ENCODE measurements at regions not wholly inside any gene's neighbourhood (a gene's known extent, or its start where the extent isn't known, plus 50 kb on each side); places are given as distances from the start of the nearest gene placed in this dataset.
"Not testable (repeated sequence)": the region's sequence is repeated elsewhere in the genome, so short reads cannot be mapped to it uniquely, and the experiment has no call there.

DNA sequence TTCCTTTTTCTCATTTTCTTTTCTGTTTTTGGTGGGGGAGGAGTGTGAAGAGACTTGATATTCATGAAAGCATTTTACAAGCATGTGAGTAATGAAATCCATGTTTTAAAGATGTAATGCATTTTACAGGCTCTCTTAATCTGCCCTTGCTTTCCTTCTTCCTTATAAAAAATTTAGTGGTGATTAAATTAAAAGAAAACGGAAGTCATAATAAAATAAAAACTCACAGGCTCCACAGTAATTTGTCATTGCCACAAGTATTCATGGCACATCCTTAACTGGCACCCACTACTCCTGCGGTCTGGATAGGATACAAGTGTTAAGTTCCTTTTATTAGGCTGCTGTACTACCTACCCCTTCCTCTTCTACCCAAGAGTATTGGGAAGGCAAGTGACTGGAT is 241.2 kb downstream of the SLC4A3 start:
- TF ChIP-seq, protein P1, sequence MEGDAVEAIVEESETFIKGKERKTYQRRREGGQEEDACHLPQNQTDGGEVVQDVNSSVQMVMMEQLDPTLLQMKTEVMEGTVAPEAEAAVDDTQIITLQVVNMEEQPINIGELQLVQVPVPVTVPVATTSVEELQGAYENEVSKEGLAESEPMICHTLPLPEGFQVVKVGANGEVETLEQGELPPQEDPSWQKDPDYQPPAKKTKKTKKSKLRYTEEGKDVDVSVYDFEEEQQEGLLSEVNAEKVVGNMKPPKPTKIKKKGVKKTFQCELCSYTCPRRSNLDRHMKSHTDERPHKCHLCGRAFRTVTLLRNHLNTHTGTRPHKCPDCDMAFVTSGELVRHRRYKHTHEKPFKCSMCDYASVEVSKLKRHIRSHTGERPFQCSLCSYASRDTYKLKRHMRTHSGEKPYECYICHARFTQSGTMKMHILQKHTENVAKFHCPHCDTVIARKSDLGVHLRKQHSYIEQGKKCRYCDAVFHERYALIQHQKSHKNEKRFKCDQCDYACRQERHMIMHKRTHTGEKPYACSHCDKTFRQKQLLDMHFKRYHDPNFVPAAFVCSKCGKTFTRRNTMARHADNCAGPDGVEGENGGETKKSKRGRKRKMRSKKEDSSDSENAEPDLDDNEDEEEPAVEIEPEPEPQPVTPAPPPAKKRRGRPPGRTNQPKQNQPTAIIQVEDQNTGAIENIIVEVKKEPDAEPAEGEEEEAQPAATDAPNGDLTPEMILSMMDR (conservative IDR thresholded peaks at IDR 0.05; ENCODE audit: low read depth, low read length): no peak
- DNase-seq (ENCODE audit: low read depth): no peak
- H3K4me3 ChIP-seq (ENCODE audit: low read depth, low read length): no peak overlapping the region

- DNase-seq (ENCODE audit: low read depth): no peak
- H3K4me3 ChIP-seq (ENCODE audit: low read depth, low read length): no peak overlapping the region
- TF ChIP-seq, protein P1 (conservative IDR thresholded peaks at IDR 0.05; ENCODE audit: low read depth, low read length): no peak
These were observed 242.6 kb downstream of the SLC4A3 start for GRCh38 chr2:219870041-219870440.

DNA sequence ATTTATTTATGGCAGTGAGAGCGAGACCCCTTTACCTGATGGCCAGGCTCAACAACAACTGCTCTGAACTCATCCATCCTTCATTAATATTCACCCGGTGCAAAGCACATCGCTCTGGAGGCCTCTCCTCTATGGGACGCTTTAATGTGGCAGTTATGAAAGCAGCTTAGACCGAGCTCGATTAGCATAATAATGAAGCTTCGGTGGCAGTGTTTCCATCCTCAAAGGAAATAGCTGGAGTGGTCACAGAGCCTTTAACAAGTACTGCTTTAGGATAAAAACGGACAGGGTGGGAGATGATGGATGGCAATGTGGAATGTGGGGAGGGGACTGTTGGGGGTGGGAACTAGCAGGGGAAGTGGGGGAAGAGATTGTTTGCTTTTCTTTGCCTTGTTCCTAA is 243.9 kb downstream of the SLC4A3 start:
- TF ChIP-seq, protein P1 (conservative IDR thresholded peaks at IDR 0.05; ENCODE audit: low read depth, low read length): no peak
- H3K4me3 ChIP-seq (ENCODE audit: low read depth, low read length): no peak overlapping the region
- no peak for DNase-seq (ENCODE audit: low read depth)

- DNase-seq (ENCODE audit: low read depth): no peak
- TF ChIP-seq, protein P1 (conservative IDR thresholded peaks at IDR 0.05; ENCODE audit: low read depth, low read length): no peak
- H3K4me3 ChIP-seq (ENCODE audit: low read depth, low read length): no peak overlapping the region
These were observed 247.6 kb downstream of the SLC4A3 start for GRCh38 chr2:219875036-219875435.

GRCh38 chr2:219875986-219876385 is 248.6 kb downstream of the SLC4A3 start:
- not testable (repeated sequence) for H3K4me3 ChIP-seq (ENCODE audit: low read depth, low read length); DNase-seq (ENCODE audit: low read depth)

DNA sequence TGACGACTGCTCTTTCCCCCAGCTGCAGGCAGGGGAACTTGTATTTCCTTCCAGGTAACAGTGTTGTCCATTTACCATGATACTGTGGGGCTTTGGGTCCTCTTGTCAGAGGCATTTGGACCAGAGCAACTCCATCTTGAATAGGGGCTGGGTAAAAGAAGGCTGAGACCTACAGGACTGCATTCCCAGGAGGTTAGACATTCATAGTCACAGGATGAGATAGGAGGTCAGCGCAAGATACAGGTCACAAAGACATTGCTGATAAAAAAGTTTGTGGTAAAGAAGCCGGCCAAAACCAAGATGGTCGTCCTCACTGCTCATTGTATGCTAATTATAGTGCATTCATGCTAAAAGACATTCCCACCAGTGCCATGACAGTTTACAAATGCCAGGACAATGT is 249.5 kb downstream of the SLC4A3 start:
- DNase-seq (ENCODE audit: low read depth): no peak
- TF ChIP-seq, protein P1 (conservative IDR thresholded peaks at IDR 0.05; ENCODE audit: low read depth, low read length): no peak
- H3K4me3 ChIP-seq (ENCODE audit: low read depth, low read length): no peak overlapping the region

DNA sequence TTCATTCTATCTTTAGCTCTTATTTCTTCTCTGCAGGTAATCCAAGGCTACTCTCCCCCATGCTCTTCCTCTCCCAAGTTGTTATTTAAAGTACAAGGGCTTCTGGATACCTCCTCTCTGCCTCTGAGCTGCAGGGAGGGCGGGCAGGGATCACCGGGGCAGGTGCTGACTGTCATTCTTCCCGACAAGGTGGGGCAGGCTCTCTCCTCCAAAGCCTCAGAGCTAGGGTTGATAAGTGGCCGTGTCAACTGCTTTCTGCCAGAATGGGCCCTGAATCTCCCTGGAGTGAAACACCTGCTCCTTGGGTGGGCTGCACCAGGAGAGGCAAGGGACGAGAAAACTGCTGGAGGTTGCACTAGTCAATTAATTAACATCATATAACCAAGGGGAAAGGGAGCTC is 250.3 kb downstream of the SLC4A3 start:
- no peak overlapping the region for H3K4me3 ChIP-seq (ENCODE audit: low read depth, low read length)
- no peak for DNase-seq (ENCODE audit: low read depth)
- TF ChIP-seq, protein P1 (conservative IDR thresholded peaks at IDR 0.05; ENCODE audit: low read depth, low read length): no peak

- H3K4me3 ChIP-seq (ENCODE audit: low read depth, low read length): no peak overlapping the region
- DNase-seq (ENCODE audit: low read depth): no peak
- TF ChIP-seq, protein P1 (conservative IDR thresholded peaks at IDR 0.05; ENCODE audit: low read depth, low read length): no peak
These were observed 251.1 kb downstream of the SLC4A3 start for GRCh38 chr2:219878516-219878915.
